ENCODE measurements at regions not wholly inside any gene's neighbourhood (a gene's known extent, or its start where the extent isn't known, plus 50 kb on each side); places are given as distances from the start of the nearest gene placed in this dataset.

DNA sequence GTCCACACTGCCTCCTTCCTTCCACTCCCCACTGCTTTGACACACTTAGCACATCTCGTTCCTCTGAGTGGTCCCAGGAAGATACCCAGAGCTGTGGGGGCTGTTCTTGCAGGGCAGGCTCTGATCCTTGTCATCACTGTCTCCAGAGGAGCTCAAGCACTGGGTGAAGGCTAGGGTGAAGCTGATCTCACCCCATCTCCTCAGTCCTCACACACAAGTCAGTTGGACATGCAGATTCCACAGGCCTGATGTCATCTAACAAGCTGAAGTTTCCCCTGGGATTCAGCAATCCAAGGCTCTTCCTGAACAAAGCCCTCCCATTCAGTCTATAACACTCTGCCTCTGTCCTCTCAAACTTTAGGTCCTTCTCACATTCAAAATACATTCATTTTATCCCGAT lies 90.6 kb upstream of the RAB6C start:
- no peak for DNase-seq (ENCODE audit: low read depth)
- no peak overlapping the region for H3K4me3 ChIP-seq (ENCODE audit: low read length)
- TF ChIP-seq, protein P1, sequence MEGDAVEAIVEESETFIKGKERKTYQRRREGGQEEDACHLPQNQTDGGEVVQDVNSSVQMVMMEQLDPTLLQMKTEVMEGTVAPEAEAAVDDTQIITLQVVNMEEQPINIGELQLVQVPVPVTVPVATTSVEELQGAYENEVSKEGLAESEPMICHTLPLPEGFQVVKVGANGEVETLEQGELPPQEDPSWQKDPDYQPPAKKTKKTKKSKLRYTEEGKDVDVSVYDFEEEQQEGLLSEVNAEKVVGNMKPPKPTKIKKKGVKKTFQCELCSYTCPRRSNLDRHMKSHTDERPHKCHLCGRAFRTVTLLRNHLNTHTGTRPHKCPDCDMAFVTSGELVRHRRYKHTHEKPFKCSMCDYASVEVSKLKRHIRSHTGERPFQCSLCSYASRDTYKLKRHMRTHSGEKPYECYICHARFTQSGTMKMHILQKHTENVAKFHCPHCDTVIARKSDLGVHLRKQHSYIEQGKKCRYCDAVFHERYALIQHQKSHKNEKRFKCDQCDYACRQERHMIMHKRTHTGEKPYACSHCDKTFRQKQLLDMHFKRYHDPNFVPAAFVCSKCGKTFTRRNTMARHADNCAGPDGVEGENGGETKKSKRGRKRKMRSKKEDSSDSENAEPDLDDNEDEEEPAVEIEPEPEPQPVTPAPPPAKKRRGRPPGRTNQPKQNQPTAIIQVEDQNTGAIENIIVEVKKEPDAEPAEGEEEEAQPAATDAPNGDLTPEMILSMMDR (IDR thresholded peaks at IDR 0.05; ENCODE audit: insufficient read depth, low read depth, low read length, missing control alignments): no peak

DNA sequence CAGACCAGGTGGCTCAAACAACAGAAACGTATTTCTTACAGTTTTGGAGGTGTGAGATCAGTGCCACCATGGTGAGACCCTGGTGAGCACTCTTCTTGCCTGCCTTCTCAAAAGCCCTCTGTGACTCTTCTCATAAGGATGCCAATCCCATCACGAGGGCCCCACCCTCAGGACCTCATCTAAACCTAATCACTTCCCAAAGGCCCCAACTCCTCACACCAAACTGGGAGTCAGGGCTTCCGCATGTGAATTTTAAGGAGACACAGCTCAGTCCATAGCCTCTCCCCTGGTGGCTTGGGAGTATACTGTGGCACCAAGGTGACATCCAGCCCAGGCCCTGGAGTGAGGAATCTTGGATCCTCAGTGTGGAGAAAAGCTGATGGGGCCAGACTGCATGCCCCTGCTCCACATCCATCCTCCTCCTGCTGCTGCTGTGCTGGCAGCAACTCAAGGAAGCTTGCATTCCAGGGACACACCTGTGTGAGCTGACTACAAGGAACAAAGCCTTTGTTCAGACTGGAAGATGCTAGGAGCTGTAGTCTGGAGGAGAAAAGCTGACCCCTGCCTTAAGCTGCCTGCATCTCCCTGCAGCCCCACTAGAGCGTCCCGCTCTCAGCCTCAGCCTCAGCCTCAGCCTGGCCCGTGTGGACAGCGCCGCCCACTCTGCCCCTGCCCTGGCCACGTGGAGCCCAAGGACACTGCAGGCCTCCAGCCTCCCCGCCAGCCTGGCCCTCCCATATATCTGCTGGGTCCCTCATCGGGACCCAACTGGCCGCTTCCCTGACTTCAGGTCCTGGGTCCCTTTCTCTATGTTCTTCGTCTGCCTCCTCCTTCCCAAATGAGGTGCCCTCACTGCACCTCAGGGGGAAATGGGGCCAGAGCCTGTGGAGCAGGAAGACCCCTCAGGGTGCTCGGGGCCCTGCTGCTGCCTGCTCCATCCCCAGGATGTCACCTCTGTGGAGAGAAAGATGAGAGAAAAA lies 87.8 kb upstream of the RAB6C start:
- no peak overlapping the region for H3K4me3 ChIP-seq (ENCODE audit: low read length)
- TF ChIP-seq, protein P1 (IDR thresholded peaks at IDR 0.05; ENCODE audit: insufficient read depth, low read depth, low read length, missing control alignments): no peak
- DNase-seq (ENCODE audit: low read depth): no peak

DNA sequence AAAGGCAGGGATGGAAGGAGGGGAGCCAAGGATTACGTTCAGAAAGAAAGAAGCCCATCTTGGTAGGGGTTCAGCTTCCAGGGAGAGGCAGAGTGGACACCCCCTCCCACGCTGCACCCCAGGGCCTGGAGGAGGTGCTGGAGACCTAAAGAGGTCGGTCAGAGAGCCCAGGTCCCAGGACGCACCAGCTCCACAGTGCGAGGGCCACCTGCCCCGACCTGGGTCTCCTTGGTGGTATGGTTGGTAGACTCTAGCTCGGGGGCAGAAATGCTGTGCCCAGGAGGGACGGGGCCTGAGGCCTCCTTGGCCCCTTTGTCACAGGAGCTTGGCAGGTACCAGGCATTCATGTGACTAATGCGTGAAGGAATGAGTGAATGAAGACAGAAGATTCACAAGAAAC lies 87.1 kb upstream of the RAB6C start:
- no peak overlapping the region for H3K4me3 ChIP-seq (ENCODE audit: low read length)
- TF ChIP-seq, protein P1 (IDR thresholded peaks at IDR 0.05; ENCODE audit: insufficient read depth, low read depth, low read length, missing control alignments): no peak
- no peak for DNase-seq (ENCODE audit: low read depth)

- H3K4me3 ChIP-seq (ENCODE audit: low read length): no peak overlapping the region
- TF ChIP-seq, protein P1 (IDR thresholded peaks at IDR 0.05; ENCODE audit: insufficient read depth, low read depth, low read length, missing control alignments): no peak
- no peak for DNase-seq (ENCODE audit: low read depth)
Measured at GRCh38 chr2:129892773-129893172, 86.7 kb upstream of the RAB6C start.

- TF ChIP-seq, protein P1 (IDR thresholded peaks at IDR 0.05; ENCODE audit: insufficient read depth, low read depth, low read length, missing control alignments): no peak
- no peak for DNase-seq (ENCODE audit: low read depth)
- no peak overlapping the region for H3K4me3 ChIP-seq (ENCODE audit: low read length)
Measured at GRCh38 chr2:129893244-129893643, 86.2 kb upstream of the RAB6C start.

- TF ChIP-seq, protein P1 (IDR thresholded peaks at IDR 0.05; ENCODE audit: insufficient read depth, low read depth, low read length, missing control alignments): no peak
- DNase-seq (ENCODE audit: low read depth): no peak
- H3K4me3 ChIP-seq (ENCODE audit: low read length): no peak overlapping the region
Measured at GRCh38 chr2:129894616-129895015, 84.8 kb upstream of the RAB6C start.

Measured in epithelial cell of esophagus (primary cell).